Transverse colon (tissue), 4 donors: ENCODE measurements at regions not wholly inside any gene's neighbourhood (a gene's known extent, or its start where the extent isn't known, plus 50 kb on each side); places are given as distances from the start of the nearest gene placed in this dataset.

Experiments used
- DNase-seq: peaks from one replicate; pipeline ENCODE4 v3.0.0-alpha.2; 2019
- H3K27ac ChIP-seq, 4 donors: fragments of 200-600 bp; sonication (generic); 2 replicates each; pipeline ENCODE4 v1.5.1; 2016 to 2018; ENCODE audit warnings: inconsistent platforms in 4 of 4
- H3K27me3 ChIP-seq: fragments of 200-600 bp; sonication (generic); 2 replicates; pipeline ENCODE4 v1.5.1; 2017; ENCODE audit warnings: inconsistent platforms
- H3K36me3 ChIP-seq, 4 donors: fragments of 200-600 bp; sonication (generic); 2 replicates each; pipeline ENCODE4 v1.5.1; 2017 to 2019; ENCODE audit warnings: inconsistent platforms in 4 of 4
- H3K4me1 ChIP-seq, 4 donors: fragments of 200-600 bp; sonication (generic); 2 replicates each; pipeline ENCODE4 v1.5.1; 2017 to 2020; ENCODE audit warnings: inconsistent platforms in 4 of 4
- H3K4me3 ChIP-seq, 4 donors: fragments of 200-600 bp; sonication (generic); 1 replicate in 1 of 4; 2 replicates in 3 of 4; pipeline versions ENCODE4 v1.5.1 to v1.6.1; 2017 to 2019; ENCODE audit warnings: inconsistent platforms in 4 of 4
- H3K9me3 ChIP-seq, 2 donors: fragments of 200-600 bp; sonication (generic); 2 replicates each; pipeline ENCODE4 v1.5.1; 2017 to 2019; ENCODE audit warnings: inconsistent platforms in 2 of 2
- CTCF ChIP-seq, 5 experiments: fragments of 200-600 bp in 3 of 5; fragments of 450-650 bp in 2 of 5; sonication (generic) in 3 of 5; IDR thresholded peaks; 1 replicate in 2 of 5; 2 replicates in 3 of 5; pipeline ENCODE4 v1.5.1; 2016 to 2017; ENCODE audit warnings: antibody characterized with exemption in 5 of 5, inconsistent platforms in 3 of 5, mild to moderate bottlenecking in 2 of 5, moderate library complexity in 1 of 5
- EP300 ChIP-seq: sonication (generic); formaldehyde crosslinking; IDR thresholded peaks from one replicate; pipeline ENCODE4 v1.6.1; 2017; ENCODE audit warnings: antibody characterized with exemption, low read depth
- POLR2A ChIP-seq: fragments of 450-650 bp; IDR thresholded peaks from one replicate; pipeline ENCODE4 v1.6.1; 2016; ENCODE audit warnings: antibody characterized with exemption, mild to moderate bottlenecking, moderate library complexity
- POLR2AphosphoS5 ChIP-seq, 3 donors: sonication (generic); formaldehyde crosslinking; IDR thresholded peaks; one replicate each; pipeline ENCODE4 v1.6.1; 2016; ENCODE audit warnings: antibody characterized with exemption in 3 of 3
- WGBS, 2 donors: methylation state at CpG; one replicate each; pipeline ENCODE4 v1.1.5; 2018; ENCODE audit warnings: low coverage in 1 of 2; 5-methylcytosine and 5-hydroxymethylcytosine counted together
- in situ Hi-C, 4 donors: fragments of 200-750 bp; cut with MboI; loops; one replicate each; pipeline versions ENCODE4 v1.15.0 to v1.15.1; 2017; ENCODE audit warnings: low sequenced_read_pairs in 3 of 4, low pct_ligation_motif_present in 1 of 4, low pct_unique_long_range_greater_than_20kb in 1 of 4
- intact Hi-C: fragments of 100-400 bp; cut with DNase I; formaldehyde crosslinking; loops from one replicate; pipeline ENCODE4 v1.15.1; 2023; ENCODE audit warnings: low total_unique reads

GRCh38 chr7:21137640-21138039 lies 290.2 kb upstream of the SP4 start:
- H3K4me3 ChIP-seq: no peak overlapping the region
- WGBS, 2 donors: 65 to 71% methylated on average over 3 of the region's 3 CpGs
- H3K27me3 ChIP-seq: no peaks in the 10 kb centered on the region
- in situ Hi-C loops: no loop called here
- peaks cover 0 to 5% (median 0%) of the 10 kb centered on the region in 4 donors for H3K4me1 ChIP-seq
- no peaks in the 10 kb centered on the region for H3K36me3 ChIP-seq
- TF ChIP-seq EP300 (no peak), POLR2A (no peak), POLR2AphosphoS5 (IDR thresholded peaks at IDR 0.05) (no peak), CTCF (IDR thresholded peaks at IDR 0.05) (no peak)
- no peaks in the 10 kb centered on the region for H3K9me3 ChIP-seq
- no peak overlapping the region for H3K27ac ChIP-seq
- DNase-seq: no peak
- intact Hi-C loops: no loop called here

- TF ChIP-seq POLR2A: no peak
- TF ChIP-seq POLR2AphosphoS5 (IDR thresholded peaks at IDR 0.05): peak in 2 of 3 donors; percentile 19 to 40
- no peak for TF ChIP-seq CTCF (IDR thresholded peaks at IDR 0.05)
- WGBS, 2 donors: 56 to 60% methylated on average over 3 of the region's 3 CpGs
- Histone ChIP-seq H3K4me3 (no peak overlapping the region), H3K9me3 (no peaks in the 10 kb centered on the region), H3K27me3 (no peaks in the 10 kb centered on the region), H3K27ac (no peak overlapping the region), H3K36me3 (no peaks in the 10 kb centered on the region), H3K4me1 (peaks cover 0 to 5% (median 0%) of the 10 kb centered on the region in 4 donors)
- intact Hi-C loops: no loop called here
- peak; percentile 22 for DNase-seq
- in situ Hi-C loops: no loop called here
Observed at GRCh38 chr7:21140622-21141021, 287.3 kb upstream of the SP4 start.

GRCh38 chr7:21141476-21141875 lies 286.4 kb upstream of the SP4 start:
- in situ Hi-C loops: no loop called here
- 77% methylated on average over 3 of the region's 3 CpGs for WGBS, 2 donors
- intact Hi-C loops: no loop called here

GRCh38 chr7:21142081-21142480 lies 285.8 kb upstream of the SP4 start:
- TF ChIP-seq POLR2A: no peak
- TF ChIP-seq EP300: no peak
- no peak for TF ChIP-seq CTCF (IDR thresholded peaks at IDR 0.05)
- no peak for TF ChIP-seq POLR2AphosphoS5 (IDR thresholded peaks at IDR 0.05)
- H3K4me1 ChIP-seq: peaks cover 0 to 5% (median 0%) of the 10 kb centered on the region in 4 donors
- no peaks in the 10 kb centered on the region for H3K9me3 ChIP-seq
- in situ Hi-C loops: no loop called here
- H3K27me3 ChIP-seq: no peaks in the 10 kb centered on the region
- intact Hi-C loops: no loop called here
- no peak overlapping the region for H3K27ac ChIP-seq
- no peak overlapping the region for H3K4me3 ChIP-seq
- no peak for DNase-seq
- WGBS, 2 donors: 83 to 88% methylated on average over 8 of the region's 8 CpGs
- no peaks in the 10 kb centered on the region for H3K36me3 ChIP-seq

More at GRCh38 chr7:21141476-21141875, 286.4 kb upstream of the SP4 start:
- Histone ChIP-seq H3K27me3 (no peaks in the 10 kb centered on the region), H3K9me3 (no peaks in the 10 kb centered on the region), H3K4me3 (no peak overlapping the region), H3K27ac (no peak overlapping the region), H3K36me3 (no peaks in the 10 kb centered on the region), H3K4me1 (peaks cover 0 to 5% (median 0%) of the 10 kb centered on the region in 4 donors)
- TF ChIP-seq POLR2A (no peak), EP300 (no peak), POLR2AphosphoS5 (IDR thresholded peaks at IDR 0.05) (no peak), CTCF (IDR thresholded peaks at IDR 0.05) (no peak)
- DNase-seq: no peak
